Fibroblast of mammary gland (primary cell): ENCODE measurements at regions not wholly inside any gene's neighbourhood (a gene's known extent, or its start where the extent isn't known, plus 50 kb on each side); places are given as distances from the start of the nearest gene placed in this dataset.

Experiments
- DNase-seq: peaks from one replicate; pipeline ENCODE4 v3.0.0-alpha.2; 2010; ENCODE audit warnings: low read depth
- H3K4me3 ChIP-seq: 2 replicates; pipeline ENCODE4 v1.5.1; 2011; ENCODE audit warnings: low read depth, mild to moderate bottlenecking, low read length, moderate library complexity; ENCODE audit not compliant: control insufficient read depth
- CTCF ChIP-seq: conservative IDR thresholded peaks from 2 replicates; pipeline ENCODE4 v1.5.1; 2011; ENCODE audit warnings: low read depth, low read length, inconsistent platforms; ENCODE audit not compliant: control insufficient read depth, insufficient read depth

- peak; percentile 72 for TF ChIP-seq CTCF
- H3K4me3 ChIP-seq: no peak overlapping the region
- peak; percentile 79 for DNase-seq
Observed at GRCh38 chr6:88492824-88493223, 326.7 kb upstream of the CNR1 start.

- no peak overlapping the region for H3K4me3 ChIP-seq
- no peak for TF ChIP-seq CTCF
- DNase-seq: peak; percentile 65
Observed at GRCh38 chr6:88492241-88492640, 326.1 kb upstream of the CNR1 start.

- no peak for TF ChIP-seq CTCF
- H3K4me3 ChIP-seq: no peak overlapping the region
- peak; percentile 24 for DNase-seq
Observed at GRCh38 chr6:88491266-88491880, 325.2 kb upstream of the CNR1 start.

- DNase-seq: peak; percentile 90
Observed at GRCh38 chr6:88490908-88491264, 324.7 kb upstream of the CNR1 start.

GRCh38 chr6:88490195-88490907, 324.2 kb upstream of the CNR1 start:
- no peak for TF ChIP-seq CTCF
- no peak for DNase-seq
- no peak overlapping the region for H3K4me3 ChIP-seq

More at GRCh38 chr6:88490908-88491264, 324.7 kb upstream of the CNR1 start:
- no peak for TF ChIP-seq CTCF
- no peak overlapping the region for H3K4me3 ChIP-seq

GRCh38 chr6:88483424-88483823, 317.3 kb upstream of the CNR1 start:
- no peak for DNase-seq
- TF ChIP-seq CTCF: no peak

More at GRCh38 chr6:88483424-88483823, 317.3 kb upstream of the CNR1 start:
- no peak overlapping the region for H3K4me3 ChIP-seq
